AG08395 (cell line): ENCODE measurements at regions not wholly inside any gene's neighbourhood (a gene's known extent, or its start where the extent isn't known, plus 50 kb on each side); places are given as distances from the start of the nearest gene placed in this dataset.
A peak's percentile ranks its signal among the peaks of the same experiment; 100 is the strongest.

Source experiments
- DNase-seq: peaks from one replicate; pipeline ENCODE4 v3.0.0; 2012; ENCODE audit warnings: mixed read lengths, low spot score

- DNase-seq, result no peak
Measured at GRCh38 chr1:90650401-90650800, 66.7 kb downstream of the BARHL2 start.

GRCh38 chr1:90640325-90640724 lies 76.8 kb downstream of the BARHL2 start:
- DNase-seq, result no peak

- DNase-seq, result no peak
Measured at GRCh38 chr1:90622666-90623065, 94.4 kb downstream of the BARHL2 start.

- DNase-seq, result no peak
Measured at GRCh38 chr1:90621986-90622385, 95.1 kb downstream of the BARHL2 start.

- DNase-seq, result no peak
Measured at GRCh38 chr1:90616395-90616794, 100.7 kb downstream of the BARHL2 start.

- DNase-seq, result no peak
Measured at GRCh38 chr1:90614872-90615271, 102.2 kb downstream of the BARHL2 start.

GRCh38 chr1:90613371-90613770 lies 103.7 kb downstream of the BARHL2 start:
- no peak for DNase-seq

- DNase-seq, result no peak
Measured at GRCh38 chr1:90612033-90612432, 105.1 kb downstream of the BARHL2 start.

- no peak for DNase-seq
Measured at GRCh38 chr1:90607736-90608135, 109.4 kb downstream of the BARHL2 start.

- DNase-seq, result no peak
Measured at GRCh38 chr1:90605070-90605469, 112.0 kb downstream of the BARHL2 start.

- DNase-seq, result no peak
Measured at GRCh38 chr1:90593312-90593711, 123.8 kb downstream of the BARHL2 start.

GRCh38 chr1:90591970-90592356 lies 125.1 kb downstream of the BARHL2 start:
- no peak for DNase-seq

- DNase-seq, result no peak
Measured at GRCh38 chr1:90591355-90591969, 125.6 kb downstream of the BARHL2 start.

GRCh38 chr1:90580176-90580575 lies 136.9 kb downstream of the BARHL2 start:
- no peak for DNase-seq

- peak; percentile 57 for DNase-seq
Measured at GRCh38 chr1:90579212-90579802, 137.8 kb downstream of the BARHL2 start.

GRCh38 chr1:90574692-90575370 lies 142.3 kb downstream of the BARHL2 start:
- DNase-seq, result no peak

- no peak for DNase-seq
Measured at GRCh38 chr1:90573736-90574135, 143.4 kb downstream of the BARHL2 start.

GRCh38 chr1:90572446-90572845 lies 144.7 kb downstream of the BARHL2 start:
- DNase-seq, result no peak

GRCh38 chr1:90568436-90568835 lies 148.7 kb downstream of the BARHL2 start:
- DNase-seq, result no peak

GRCh38 chr1:90564164-90564563 lies 152.9 kb downstream of the BARHL2 start:
- no peak for DNase-seq

- DNase-seq, result no peak
Measured at GRCh38 chr1:90562892-90563291, 154.2 kb downstream of the BARHL2 start.

- no peak for DNase-seq
Measured at GRCh38 chr1:90561911-90562310, 155.2 kb downstream of the BARHL2 start.

GRCh38 chr1:90561103-90561783 lies 155.9 kb downstream of the BARHL2 start:
- no peak for DNase-seq
